GM12801 (cell line): ENCODE measurements at regions not wholly inside any gene's neighbourhood (a gene's known extent, or its start where the extent isn't known, plus 50 kb on each side); places are given as distances from the start of the nearest gene placed in this dataset.

Experiments used
- TF ChIP-seq, protein P1 (sequence below): IDR thresholded peaks from one replicate; pipeline ENCODE4 v1.5.1; 2011; ENCODE audit warnings: control low read depth; ENCODE audit not compliant: insufficient read length; ENCODE audit errors: extremely low read depth

DNA sequence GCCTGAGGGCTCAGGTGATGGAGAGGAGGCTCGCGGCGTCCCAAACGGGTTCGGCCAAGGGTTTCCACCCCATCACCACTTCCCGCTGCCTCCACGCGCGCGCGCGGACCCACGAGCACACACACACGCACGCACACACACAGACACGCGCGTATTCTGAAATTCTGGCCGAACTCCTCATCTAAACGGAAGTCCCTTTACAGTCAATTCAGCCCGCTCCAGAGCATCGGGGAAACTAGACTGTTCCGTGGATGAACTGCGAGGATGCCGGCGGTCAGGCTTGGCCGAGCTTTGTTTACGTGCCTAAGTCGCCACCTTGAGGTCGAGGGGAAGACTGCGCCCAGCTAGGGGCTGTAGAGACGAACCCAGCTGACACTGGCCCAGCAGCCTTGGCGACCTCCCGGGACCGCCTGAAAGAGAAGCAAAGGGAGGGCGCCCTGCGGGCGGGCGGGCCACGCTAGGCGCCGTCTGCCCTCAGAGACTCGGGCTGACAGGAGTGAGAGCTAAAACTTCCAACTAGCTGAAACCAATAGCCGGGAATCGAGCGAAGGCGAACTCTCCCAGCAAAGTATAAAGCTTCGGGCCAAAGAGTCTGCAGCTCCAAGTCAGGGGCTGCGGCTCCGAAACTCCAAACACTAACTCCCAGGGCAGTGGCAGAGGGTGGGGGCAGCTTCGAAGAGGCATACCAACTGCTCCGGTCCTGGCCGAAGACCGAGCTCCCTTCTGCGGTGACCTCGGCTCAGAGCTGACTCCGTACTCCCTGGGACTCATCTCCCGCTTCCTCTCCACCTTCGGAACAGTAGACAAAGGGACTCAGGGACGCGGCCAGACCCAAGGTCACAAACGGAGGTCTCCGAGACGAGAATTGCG is 124.7 kb upstream of the C11orf58 start:
- TF ChIP-seq, protein P1, sequence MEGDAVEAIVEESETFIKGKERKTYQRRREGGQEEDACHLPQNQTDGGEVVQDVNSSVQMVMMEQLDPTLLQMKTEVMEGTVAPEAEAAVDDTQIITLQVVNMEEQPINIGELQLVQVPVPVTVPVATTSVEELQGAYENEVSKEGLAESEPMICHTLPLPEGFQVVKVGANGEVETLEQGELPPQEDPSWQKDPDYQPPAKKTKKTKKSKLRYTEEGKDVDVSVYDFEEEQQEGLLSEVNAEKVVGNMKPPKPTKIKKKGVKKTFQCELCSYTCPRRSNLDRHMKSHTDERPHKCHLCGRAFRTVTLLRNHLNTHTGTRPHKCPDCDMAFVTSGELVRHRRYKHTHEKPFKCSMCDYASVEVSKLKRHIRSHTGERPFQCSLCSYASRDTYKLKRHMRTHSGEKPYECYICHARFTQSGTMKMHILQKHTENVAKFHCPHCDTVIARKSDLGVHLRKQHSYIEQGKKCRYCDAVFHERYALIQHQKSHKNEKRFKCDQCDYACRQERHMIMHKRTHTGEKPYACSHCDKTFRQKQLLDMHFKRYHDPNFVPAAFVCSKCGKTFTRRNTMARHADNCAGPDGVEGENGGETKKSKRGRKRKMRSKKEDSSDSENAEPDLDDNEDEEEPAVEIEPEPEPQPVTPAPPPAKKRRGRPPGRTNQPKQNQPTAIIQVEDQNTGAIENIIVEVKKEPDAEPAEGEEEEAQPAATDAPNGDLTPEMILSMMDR = peak; percentile 9

DNA sequence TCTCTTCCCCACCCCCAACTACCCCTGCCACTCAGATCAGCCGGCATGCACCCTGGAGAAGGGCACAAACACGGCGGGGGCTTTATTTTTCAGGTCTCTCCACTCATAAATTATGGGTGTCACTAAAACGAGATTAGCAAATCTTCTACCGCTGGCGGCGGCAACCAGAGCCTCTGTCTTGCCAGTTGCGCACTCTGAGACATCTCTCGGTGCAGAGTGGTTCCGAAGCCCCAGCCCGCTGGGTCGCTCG is 125.3 kb upstream of the C11orf58 start:
- TF ChIP-seq, protein P1 = no peak

DNA sequence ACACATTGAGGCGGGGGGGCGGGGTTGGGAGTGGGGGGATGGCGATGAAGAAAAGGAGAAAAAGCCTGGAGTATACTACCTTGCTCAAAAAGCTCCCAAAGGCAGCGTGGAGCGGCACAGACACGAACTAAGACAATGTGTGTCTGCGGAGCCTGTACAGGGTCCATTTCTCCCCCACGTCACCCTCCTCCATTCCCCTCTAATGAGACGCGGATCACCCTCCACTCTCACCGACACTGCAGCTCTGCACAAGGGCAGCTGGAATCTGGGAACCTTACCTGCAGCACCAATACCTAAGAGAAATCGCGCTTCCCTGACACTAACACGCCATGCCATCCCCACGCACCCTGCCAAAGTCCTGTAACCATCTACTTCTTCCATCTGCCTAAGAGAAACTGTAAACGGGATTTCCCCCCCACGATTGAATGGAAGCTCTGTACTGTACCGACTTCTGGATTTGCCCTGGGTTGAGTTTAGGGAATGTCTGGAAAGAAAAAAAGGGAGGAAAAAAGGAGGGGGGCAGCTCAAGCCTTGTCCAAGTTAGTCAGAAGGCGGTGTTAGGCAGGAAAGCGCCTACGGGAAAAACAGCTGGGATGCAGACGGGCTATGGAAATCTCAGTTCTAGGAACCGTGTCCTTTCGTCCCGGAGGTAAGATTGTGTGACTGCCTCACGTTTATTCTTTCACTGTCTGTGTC is 125.7 kb upstream of the C11orf58 start:
- TF ChIP-seq, protein P1 = no peak

DNA sequence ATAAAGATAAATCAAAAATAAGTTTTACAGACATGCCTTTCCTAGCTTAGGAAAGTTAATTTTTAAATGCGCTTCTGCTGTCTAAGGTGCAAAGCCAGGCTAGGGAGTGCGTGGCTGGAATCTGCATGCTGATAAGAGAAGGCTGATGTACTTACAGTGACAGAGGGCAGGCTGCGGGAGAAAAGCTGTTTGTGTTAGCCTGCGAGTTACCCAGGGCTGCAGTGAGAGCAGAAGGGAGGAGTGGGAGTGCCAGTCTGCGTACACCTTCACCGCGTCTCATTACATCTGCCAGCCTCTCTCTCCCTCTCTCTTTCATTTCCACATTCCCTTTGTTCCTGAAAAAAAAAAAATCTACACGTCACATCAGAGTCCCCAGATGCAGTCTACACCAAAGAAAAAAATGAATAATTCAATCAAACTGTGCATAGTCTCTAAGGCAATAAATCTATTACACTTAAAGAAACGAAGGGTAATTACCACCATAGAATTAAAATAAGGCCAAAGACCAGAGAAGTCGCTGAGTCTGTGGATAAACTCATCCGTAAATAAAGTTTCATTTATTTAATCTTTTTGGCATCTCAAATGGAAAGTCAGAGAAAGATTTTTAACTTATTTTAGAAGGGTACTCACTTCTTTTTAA is 126.4 kb upstream of the C11orf58 start:
- TF ChIP-seq, protein P1 = no peak

DNA sequence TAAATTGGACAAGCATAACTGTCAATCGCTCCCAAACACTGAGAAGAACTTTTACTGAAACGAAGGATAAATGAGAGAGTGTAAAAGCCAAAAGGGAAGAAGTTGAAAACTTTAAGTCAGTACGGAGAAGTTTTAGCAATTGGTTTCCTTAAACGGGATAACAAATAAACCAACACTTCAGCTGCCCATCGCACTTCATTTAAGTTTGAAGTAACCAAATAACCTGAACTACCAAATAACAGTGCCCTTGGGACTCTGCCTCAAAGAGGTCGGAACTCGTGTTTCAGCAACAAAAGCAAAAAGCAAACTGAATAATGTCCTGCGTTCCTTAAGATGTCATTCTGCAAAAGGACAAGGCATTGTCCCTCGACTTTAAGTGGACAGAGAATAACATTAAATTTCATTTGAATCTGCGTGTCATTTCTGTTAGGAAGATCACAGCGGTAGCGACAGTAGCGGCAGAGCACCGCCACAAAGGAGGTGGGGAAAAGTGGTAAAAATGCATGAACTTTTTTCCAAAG is 127.0 kb upstream of the C11orf58 start:
- TF ChIP-seq, protein P1 = no peak

DNA sequence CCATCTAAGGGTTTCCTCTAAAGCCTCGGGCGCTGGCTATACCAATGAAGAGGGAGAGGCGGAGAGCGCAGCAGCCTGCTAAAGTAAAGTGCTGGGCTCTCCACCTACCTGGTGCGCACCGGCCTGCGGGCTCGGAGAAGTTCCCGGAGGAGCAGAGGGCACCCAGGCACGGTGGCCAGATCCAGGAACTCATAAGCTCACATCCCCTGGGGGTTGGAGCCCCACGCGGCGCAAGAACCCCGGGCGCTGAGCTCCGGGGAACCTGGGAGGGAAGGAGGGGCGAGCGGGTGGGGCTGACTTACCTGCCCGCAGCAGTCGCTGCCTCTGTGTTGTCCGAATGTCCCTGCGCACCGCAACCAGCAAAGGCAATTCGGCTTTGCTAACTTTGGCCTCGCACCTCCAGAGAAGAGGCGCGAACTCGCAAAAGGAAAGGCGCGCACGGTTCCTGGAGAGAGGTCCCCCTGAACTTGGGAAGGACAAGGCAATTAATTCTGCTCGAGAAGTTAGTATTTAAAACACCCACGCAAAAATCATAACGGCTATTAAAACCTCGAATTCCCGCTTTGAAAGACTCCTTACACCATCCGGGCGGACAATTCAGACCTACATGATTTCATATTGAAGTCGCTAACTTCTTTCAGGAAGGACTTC is 127.6 kb upstream of the C11orf58 start:
- TF ChIP-seq, protein P1 = no peak

DNA sequence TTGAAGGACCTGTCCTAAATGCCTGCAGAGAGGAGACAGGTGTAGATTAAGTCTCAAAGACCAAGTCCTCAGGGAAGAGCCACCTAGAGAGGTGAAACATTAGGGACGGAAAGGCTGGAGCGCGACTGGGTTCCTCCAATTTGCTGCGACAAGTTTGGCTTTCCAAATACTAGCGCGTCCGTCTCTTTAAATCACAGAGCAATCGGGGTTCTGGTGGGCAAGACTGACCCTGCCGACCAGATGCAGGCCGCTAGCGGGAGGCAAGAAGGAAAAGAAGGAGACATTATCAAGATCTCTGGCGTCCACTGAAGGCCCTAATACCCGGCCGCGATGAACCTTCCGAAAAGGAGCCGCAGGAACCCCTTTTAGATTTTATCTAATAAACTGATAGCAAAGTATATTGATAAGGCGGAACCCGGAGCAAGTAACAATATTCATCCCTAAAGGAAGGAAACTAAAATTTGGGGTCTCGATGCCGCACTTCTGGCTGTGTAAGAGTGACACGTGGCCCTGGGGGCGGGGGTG is 128.2 kb upstream of the C11orf58 start:
- TF ChIP-seq, protein P1 = no peak
